DOHH2 (cell line): ENCODE measurements at regions not wholly inside any gene's neighbourhood (a gene's known extent, or its start where the extent isn't known, plus 50 kb on each side); places are given as distances from the start of the nearest gene placed in this dataset.

Experiments
- H3F3A ChIP-seq: fragments of 200-600 bp; sonication (generic), shearing (Covaris generic); 2 replicates; pipeline ENCODE4 v1.6.0; 2016; ENCODE audit warnings: antibody characterized with exemption, mild to moderate bottlenecking; ENCODE audit not compliant: control insufficient read depth, insufficient read depth
- H3K27ac ChIP-seq: fragments of 200-600 bp; sonication (generic); 2 replicates; pipeline ENCODE4 v1.5.1; 2014; ENCODE audit warnings: low read depth, mild to moderate bottlenecking, low read length, moderate library complexity
- H3K27me3 ChIP-seq: fragments of 200-600 bp; sonication (generic); 2 replicates; pipeline ENCODE4 v1.6.1; 2014; ENCODE audit warnings: mild to moderate bottlenecking, low read length, mixed read lengths; ENCODE audit not compliant: control insufficient read depth
- H3K36me3 ChIP-seq: fragments of 200-600 bp; sonication (generic); 2 replicates; pipeline ENCODE4 v1.6.1; 2014; ENCODE audit warnings: mild to moderate bottlenecking, low read length, moderate library complexity, mixed read lengths; ENCODE audit not compliant: control insufficient read depth
- H3K4me1 ChIP-seq: fragments of 200-600 bp; sonication (generic); 2 replicates; pipeline ENCODE4 v1.6.1; 2014; ENCODE audit warnings: mild to moderate bottlenecking, low read length, mixed read lengths; ENCODE audit not compliant: control insufficient read depth
- H3K4me2 ChIP-seq: fragments of 200-600 bp; sonication (generic); 2 replicates; pipeline ENCODE4 v1.6.0; 2014; ENCODE audit warnings: mild to moderate bottlenecking, low read length, moderate library complexity
- H3K4me3 ChIP-seq: fragments of 200-600 bp; sonication (generic); 2 replicates; pipeline ENCODE4 v1.5.1; 2014; ENCODE audit warnings: mild to moderate bottlenecking, low read length, mixed read lengths
- H3K79me2 ChIP-seq: fragments of 200-600 bp; sonication (generic); 2 replicates; pipeline ENCODE4 v1.6.1; 2014; ENCODE audit warnings: mild to moderate bottlenecking, low read length, mixed read lengths; ENCODE audit not compliant: control insufficient read depth
- H3K9me2 ChIP-seq: fragments of 200-600 bp; sonication (generic); replicated peaks from 2 replicates; pipeline ENCODE4 v1.6.1; 2014; ENCODE audit warnings: mild to moderate bottlenecking, low read length, mixed read lengths; ENCODE audit not compliant: control insufficient read depth
- H3K9me3 ChIP-seq: fragments of 200-600 bp; sonication (generic); 2 replicates; pipeline ENCODE4 v1.6.1; 2014; ENCODE audit warnings: antibody characterized with exemption, low read length, mixed read lengths; ENCODE audit not compliant: control insufficient read depth, insufficient read depth
- H4K20me1 ChIP-seq: fragments of 200-600 bp; sonication (generic); 2 replicates; pipeline ENCODE4 v1.6.0; 2014; ENCODE audit warnings: low read depth, mild to moderate bottlenecking, antibody characterized with exemption, low read length, moderate library complexity; ENCODE audit not compliant: control insufficient read depth, insufficient read depth
- EZH2phosphoT487 ChIP-seq: fragments of 200-600 bp; sonication (generic); IDR thresholded peaks from 2 replicates; pipeline ENCODE4 v1.6.1; 2017; ENCODE audit warnings: borderline replicate concordance, mild to moderate bottlenecking, antibody characterized with exemption, low read length, moderate library complexity, mixed read lengths
- TF ChIP-seq, protein P1 (sequence below): fragments of 200-600 bp; sonication (generic); IDR thresholded peaks from one replicate; pipeline ENCODE4 v1.5.1; 2014; ENCODE audit warnings: antibody characterized with exemption, mild to moderate bottlenecking, low read depth, low read length; ENCODE audit not compliant: poor library complexity, severe bottlenecking

DNA sequence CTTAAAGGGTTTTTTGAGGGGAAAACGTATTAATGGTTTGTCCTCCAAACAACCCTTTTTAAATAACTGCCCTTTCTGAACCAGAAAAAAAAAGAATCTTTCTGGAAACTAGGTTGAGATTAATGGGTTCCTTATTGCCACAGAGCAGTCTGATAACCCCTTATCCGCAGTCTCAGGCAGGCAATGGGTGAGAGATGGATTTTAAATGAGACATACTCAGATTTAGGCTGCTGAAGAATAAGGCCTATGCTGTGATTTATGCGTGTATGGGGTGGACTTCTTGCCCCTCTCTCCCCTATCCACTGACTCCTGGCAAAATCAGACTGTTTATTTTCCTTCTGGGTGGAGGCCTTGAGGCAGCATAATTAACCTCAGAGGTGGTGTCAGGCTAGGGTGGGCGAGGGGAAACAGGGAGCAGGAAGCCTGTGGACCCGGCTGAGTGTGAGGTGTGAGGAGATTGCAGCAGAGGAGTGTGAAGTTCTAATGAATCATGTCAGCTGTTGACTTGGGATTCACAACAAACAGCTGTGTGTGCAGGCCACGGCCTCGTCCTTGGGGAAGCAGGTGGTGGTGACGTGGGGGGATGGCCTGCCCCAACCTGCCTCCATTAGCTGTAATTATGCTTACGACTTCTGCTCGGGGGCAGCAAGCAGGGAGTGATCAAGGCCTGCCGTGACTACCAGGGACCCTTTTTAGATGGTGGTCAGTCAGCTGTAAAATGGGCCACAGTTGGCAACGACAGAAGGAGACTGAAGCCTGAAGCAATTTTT lies 196.4 kb downstream of the SEMA6A start:
- no peaks in the 10 kb centered on the region for H3K9me2 ChIP-seq
- no peaks in the 10 kb centered on the region for H3K4me1 ChIP-seq
- no peak overlapping the region for H3K4me3 ChIP-seq
- H3K36me3 ChIP-seq = no peaks in the 10 kb centered on the region
- no peaks in the 10 kb centered on the region for H4K20me1 ChIP-seq
- no peaks in the 10 kb centered on the region for H3K9me3 ChIP-seq
- H3K79me2 ChIP-seq = no peaks in the 10 kb centered on the region
- H3K27me3 ChIP-seq = no peaks in the 10 kb centered on the region
- no peak overlapping the region for H3K4me2 ChIP-seq
- no peak for TF ChIP-seq EZH2phosphoT487
- TF ChIP-seq, protein P1, sequence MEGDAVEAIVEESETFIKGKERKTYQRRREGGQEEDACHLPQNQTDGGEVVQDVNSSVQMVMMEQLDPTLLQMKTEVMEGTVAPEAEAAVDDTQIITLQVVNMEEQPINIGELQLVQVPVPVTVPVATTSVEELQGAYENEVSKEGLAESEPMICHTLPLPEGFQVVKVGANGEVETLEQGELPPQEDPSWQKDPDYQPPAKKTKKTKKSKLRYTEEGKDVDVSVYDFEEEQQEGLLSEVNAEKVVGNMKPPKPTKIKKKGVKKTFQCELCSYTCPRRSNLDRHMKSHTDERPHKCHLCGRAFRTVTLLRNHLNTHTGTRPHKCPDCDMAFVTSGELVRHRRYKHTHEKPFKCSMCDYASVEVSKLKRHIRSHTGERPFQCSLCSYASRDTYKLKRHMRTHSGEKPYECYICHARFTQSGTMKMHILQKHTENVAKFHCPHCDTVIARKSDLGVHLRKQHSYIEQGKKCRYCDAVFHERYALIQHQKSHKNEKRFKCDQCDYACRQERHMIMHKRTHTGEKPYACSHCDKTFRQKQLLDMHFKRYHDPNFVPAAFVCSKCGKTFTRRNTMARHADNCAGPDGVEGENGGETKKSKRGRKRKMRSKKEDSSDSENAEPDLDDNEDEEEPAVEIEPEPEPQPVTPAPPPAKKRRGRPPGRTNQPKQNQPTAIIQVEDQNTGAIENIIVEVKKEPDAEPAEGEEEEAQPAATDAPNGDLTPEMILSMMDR = no peak
- H3K27ac ChIP-seq = no peak overlapping the region
- no peaks in the 10 kb centered on the region for H3F3A ChIP-seq

DNA sequence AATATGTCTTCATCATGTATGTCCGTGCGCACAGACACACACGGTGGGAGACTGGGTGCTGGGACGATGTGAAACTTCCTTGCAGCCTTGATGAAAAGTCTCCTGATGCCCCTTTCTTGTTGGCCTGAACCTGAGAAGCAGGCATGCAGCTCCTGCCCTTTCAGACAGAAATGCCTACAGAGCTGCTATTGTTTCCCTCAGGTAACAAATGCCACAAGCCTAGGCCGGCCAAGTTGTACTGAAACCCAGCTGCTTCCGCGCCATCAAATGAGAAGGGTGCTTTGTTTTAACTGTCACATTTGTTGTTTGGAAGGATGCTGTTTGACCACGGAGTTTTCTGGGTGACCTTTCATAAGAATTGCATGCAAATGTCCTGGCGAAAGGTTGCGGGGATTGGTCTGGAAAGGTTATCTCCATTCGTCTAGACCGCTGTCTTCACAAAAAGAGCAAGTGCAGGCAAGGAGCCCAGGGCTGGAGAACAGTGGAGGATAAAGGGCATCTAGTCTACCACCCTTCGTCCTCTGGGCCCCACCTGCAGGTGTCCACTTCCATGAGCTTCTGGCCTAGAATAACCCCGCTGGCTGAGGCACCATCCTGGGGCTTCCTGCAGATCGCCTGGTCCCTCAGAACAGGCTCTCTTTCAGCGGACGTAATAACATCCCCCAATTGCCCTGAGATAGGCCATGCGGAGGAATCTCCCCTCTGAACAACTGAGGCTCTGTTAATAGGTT lies 197.2 kb downstream of the SEMA6A start:
- Histone ChIP-seq H4K20me1 (no peaks in the 10 kb centered on the region), H3K36me3 (no peaks in the 10 kb centered on the region), H3K27me3 (no peaks in the 10 kb centered on the region), H3K79me2 (no peaks in the 10 kb centered on the region), H3K4me3 (no peak overlapping the region), H3K27ac (no peak overlapping the region), H3K4me2 (no peak overlapping the region), H3K4me1 (peaks cover under 1% of the 10 kb centered on the region), H3K9me3 (no peaks in the 10 kb centered on the region), H3F3A (no peaks in the 10 kb centered on the region), H3K9me2 (no peaks in the 10 kb centered on the region)
- TF ChIP-seq, protein P1 = no peak
- no peak for TF ChIP-seq EZH2phosphoT487

DNA sequence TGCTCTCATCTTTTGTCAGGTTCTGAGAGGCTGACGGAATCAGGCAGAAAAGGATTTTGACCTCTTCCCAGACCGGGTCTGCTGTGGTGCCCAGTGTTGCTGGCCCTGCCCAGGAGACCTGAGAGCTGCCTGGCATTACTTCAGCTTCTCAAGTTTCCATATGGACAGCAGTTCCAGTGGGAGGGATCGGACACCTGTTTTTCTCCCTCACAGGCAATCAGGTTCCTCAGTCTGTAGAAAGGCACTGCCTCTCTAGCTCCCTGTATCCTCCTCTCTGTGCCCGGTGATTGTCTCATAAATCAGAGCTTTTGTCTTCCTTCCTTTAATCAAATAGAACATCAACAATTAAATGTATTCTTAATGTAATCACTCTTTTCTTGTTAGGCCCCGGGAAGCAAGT lies 198.7 kb downstream of the SEMA6A start:
- H3K9me2 ChIP-seq = no peaks in the 10 kb centered on the region
- no peaks in the 10 kb centered on the region for H3F3A ChIP-seq
- TF ChIP-seq, protein P1 = no peak
- no peak for TF ChIP-seq EZH2phosphoT487
- H3K79me2 ChIP-seq = no peaks in the 10 kb centered on the region
- H3K27ac ChIP-seq = no peak overlapping the region
- H3K4me2 ChIP-seq = no peak overlapping the region
- no peak overlapping the region for H3K4me3 ChIP-seq
- no peaks in the 10 kb centered on the region for H3K27me3 ChIP-seq
- H3K4me1 ChIP-seq = peaks cover 15% of the 10 kb centered on the region
- no peaks in the 10 kb centered on the region for H4K20me1 ChIP-seq
- no peaks in the 10 kb centered on the region for H3K9me3 ChIP-seq
- H3K36me3 ChIP-seq = no peaks in the 10 kb centered on the region
